Esophagus muscularis mucosa (tissue), 4 donors: ENCODE measurements at regions not wholly inside any gene's neighbourhood (a gene's known extent, or its start where the extent isn't known, plus 50 kb on each side); places are given as distances from the start of the nearest gene placed in this dataset.

Source experiments
- DNase-seq: peaks from one replicate; pipeline ENCODE4 v3.0.0-alpha.2; 2017; ENCODE audit errors: extremely low spot score
- H3K27ac ChIP-seq, 4 donors: fragments of 200-600 bp; sonication (generic); replicated peaks in 1 of 4; 1 replicate in 3 of 4; 2 replicates in 1 of 4; pipeline ENCODE4 v1.5.1; 2016 to 2019; ENCODE audit warnings: mild to moderate bottlenecking in 1 of 4
- H3K27me3 ChIP-seq, 4 donors: fragments of 200-600 bp; sonication (generic); one replicate each; pipeline versions ENCODE4 v1.5.1 to v1.6.0; 2016 to 2019
- H3K36me3 ChIP-seq, 4 donors: fragments of 200-600 bp; sonication (generic); one replicate each; pipeline ENCODE4 v1.5.1; 2016 to 2019
- H3K4me1 ChIP-seq, 4 donors: fragments of 200-600 bp; sonication (generic); one replicate each; pipeline ENCODE4 v1.5.1; 2016 to 2019
- H3K4me3 ChIP-seq, 4 donors: fragments of 200-600 bp; sonication (generic); 1 replicate in 2 of 4; 2 replicates in 2 of 4; pipeline ENCODE4 v1.5.1; 2016 to 2019; ENCODE audit warnings: mild to moderate bottlenecking in 4 of 4, moderate library complexity in 1 of 4
- H3K9me3 ChIP-seq, 4 donors: fragments of 200-600 bp; sonication (generic); 1 replicate in 3 of 4; 2 replicates in 1 of 4; pipeline ENCODE4 v1.5.1; 2016 to 2019
- EP300 ChIP-seq: sonication (generic); formaldehyde crosslinking; IDR thresholded peaks from one replicate; pipeline ENCODE4 v1.6.1; 2017; ENCODE audit warnings: antibody characterized with exemption
- POLR2A ChIP-seq: fragments of 450-650 bp; IDR thresholded peaks from one replicate; pipeline ENCODE4 v1.6.1; 2017; ENCODE audit warnings: antibody characterized with exemption, moderate library complexity, mild to moderate bottlenecking, low read depth
- POLR2AphosphoS5 ChIP-seq, 2 donors: sonication (generic); formaldehyde crosslinking; IDR thresholded peaks; one replicate each; pipeline ENCODE4 v1.6.1; 2017; ENCODE audit warnings: antibody characterized with exemption in 2 of 2
- whole genome bisulfite sequencing: methylation state at CpG from one replicate; pipeline ENCODE4 v1.1.5; 2018; 5-methylcytosine and 5-hydroxymethylcytosine counted together
- intact Hi-C: fragments of 100-400 bp; cut with DNase I; formaldehyde crosslinking; loops from one replicate; pipeline ENCODE4 v1.15.1; 2023
- TF ChIP-seq, protein P1 (sequence below), 3 experiments: fragments of 200-600 bp in 2 of 3; fragments of 450-650 bp in 1 of 3; sonication (generic) in 2 of 3; IDR thresholded peaks; one replicate each; pipeline ENCODE4 v1.5.1; 2017 to 2019; ENCODE audit warnings: antibody characterized with exemption in 3 of 3, mild to moderate bottlenecking in 2 of 3, moderate library complexity in 1 of 3

- H3K36me3 ChIP-seq: no peaks in the 10 kb centered on the region
- WGBS: 44% methylated on average over 5 of the region's 19 CpGs
- H3K4me1 ChIP-seq: peaks cover 10 to 22% (median 14%) of the 10 kb centered on the region in 4 donors
- H3K27me3 ChIP-seq: no peaks in the 10 kb centered on the region
- intact Hi-C loops: no loop called here
- TF ChIP-seq EP300 (no peak), POLR2AphosphoS5 (IDR thresholded peaks at IDR 0.05) (peak; percentile 25 to 39)
- TF ChIP-seq, protein P1, sequence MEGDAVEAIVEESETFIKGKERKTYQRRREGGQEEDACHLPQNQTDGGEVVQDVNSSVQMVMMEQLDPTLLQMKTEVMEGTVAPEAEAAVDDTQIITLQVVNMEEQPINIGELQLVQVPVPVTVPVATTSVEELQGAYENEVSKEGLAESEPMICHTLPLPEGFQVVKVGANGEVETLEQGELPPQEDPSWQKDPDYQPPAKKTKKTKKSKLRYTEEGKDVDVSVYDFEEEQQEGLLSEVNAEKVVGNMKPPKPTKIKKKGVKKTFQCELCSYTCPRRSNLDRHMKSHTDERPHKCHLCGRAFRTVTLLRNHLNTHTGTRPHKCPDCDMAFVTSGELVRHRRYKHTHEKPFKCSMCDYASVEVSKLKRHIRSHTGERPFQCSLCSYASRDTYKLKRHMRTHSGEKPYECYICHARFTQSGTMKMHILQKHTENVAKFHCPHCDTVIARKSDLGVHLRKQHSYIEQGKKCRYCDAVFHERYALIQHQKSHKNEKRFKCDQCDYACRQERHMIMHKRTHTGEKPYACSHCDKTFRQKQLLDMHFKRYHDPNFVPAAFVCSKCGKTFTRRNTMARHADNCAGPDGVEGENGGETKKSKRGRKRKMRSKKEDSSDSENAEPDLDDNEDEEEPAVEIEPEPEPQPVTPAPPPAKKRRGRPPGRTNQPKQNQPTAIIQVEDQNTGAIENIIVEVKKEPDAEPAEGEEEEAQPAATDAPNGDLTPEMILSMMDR (IDR thresholded peaks at IDR 0.05): no peak
- H3K4me3 ChIP-seq: peak overlapping the region in 1 of 4 donors; percentile 4
- peak overlapping the region in 2 of 4 donors; percentile 14 to 17 for H3K27ac ChIP-seq
- peaks cover 0 to 6% (median 2%) of the 10 kb centered on the region in 4 donors for H3K9me3 ChIP-seq
- peak; percentile 96 for DNase-seq
Observed at GRCh38 chr3:194255252-194256039, 95.7 kb downstream of the CPN2 start.

- WGBS: 91% methylated on average over 9 of the region's 12 CpGs
- peaks cover 1 to 13% (median 6%) of the 10 kb centered on the region in 4 donors for H3K4me1 ChIP-seq
- H3K27me3 ChIP-seq: no peaks in the 10 kb centered on the region
- TF ChIP-seq POLR2A (no peak), POLR2AphosphoS5 (IDR thresholded peaks at IDR 0.05) (no peak), EP300 (no peak)
- TF ChIP-seq, protein P1 (IDR thresholded peaks at IDR 0.05): no peak
- intact Hi-C loops: no loop called here
- peak overlapping the region in 1 of 4 donors; percentile 17 for H3K27ac ChIP-seq
- DNase-seq: peak; percentile 90
- H3K36me3 ChIP-seq: no peaks in the 10 kb centered on the region
- H3K9me3 ChIP-seq: peaks cover 0 to 6% (median 2%) of the 10 kb centered on the region in 4 donors
- H3K4me3 ChIP-seq: no peak overlapping the region
Observed at GRCh38 chr3:194256040-194256945, 94.8 kb downstream of the CPN2 start.

DNA sequence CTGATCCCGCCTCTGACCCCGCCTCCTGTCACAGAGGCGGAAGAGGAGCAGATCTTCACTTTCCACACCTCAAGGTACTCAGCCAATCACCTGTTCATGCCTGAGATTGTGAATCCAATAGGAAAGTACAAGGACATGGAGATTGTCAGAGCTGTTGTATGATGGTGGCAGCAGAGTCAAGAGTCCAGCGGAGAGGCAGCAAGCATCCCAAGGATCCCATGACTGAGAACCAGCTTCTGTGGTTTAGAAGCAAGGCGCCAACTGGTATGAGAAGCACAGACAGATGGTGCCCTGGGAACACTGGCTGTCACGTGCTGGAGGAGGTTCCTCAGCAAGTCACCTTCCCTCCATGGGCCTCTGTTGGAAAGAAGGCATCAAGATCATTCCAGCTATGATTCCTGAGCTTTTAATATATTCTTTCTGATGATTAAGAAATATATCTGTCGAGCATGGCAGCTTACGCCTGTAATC is 93.9 kb downstream of the CPN2 start:
- H3K36me3 ChIP-seq: no peaks in the 10 kb centered on the region
- H3K4me1 ChIP-seq: peaks cover 0 to 9% (median 3%) of the 10 kb centered on the region in 4 donors
- intact Hi-C loops: no loop called here
- 94% methylated on average over 8 of the region's 8 CpGs for WGBS
- DNase-seq: no peak
- H3K4me3 ChIP-seq: no peak overlapping the region
- TF ChIP-seq, protein P1 (IDR thresholded peaks at IDR 0.05): no peak
- TF ChIP-seq POLR2A (no peak), POLR2AphosphoS5 (IDR thresholded peaks at IDR 0.05) (no peak), EP300 (no peak)
- peaks cover 0 to 6% (median 2%) of the 10 kb centered on the region in 4 donors for H3K9me3 ChIP-seq
- H3K27ac ChIP-seq: no peak overlapping the region
- no peaks in the 10 kb centered on the region for H3K27me3 ChIP-seq

DNA sequence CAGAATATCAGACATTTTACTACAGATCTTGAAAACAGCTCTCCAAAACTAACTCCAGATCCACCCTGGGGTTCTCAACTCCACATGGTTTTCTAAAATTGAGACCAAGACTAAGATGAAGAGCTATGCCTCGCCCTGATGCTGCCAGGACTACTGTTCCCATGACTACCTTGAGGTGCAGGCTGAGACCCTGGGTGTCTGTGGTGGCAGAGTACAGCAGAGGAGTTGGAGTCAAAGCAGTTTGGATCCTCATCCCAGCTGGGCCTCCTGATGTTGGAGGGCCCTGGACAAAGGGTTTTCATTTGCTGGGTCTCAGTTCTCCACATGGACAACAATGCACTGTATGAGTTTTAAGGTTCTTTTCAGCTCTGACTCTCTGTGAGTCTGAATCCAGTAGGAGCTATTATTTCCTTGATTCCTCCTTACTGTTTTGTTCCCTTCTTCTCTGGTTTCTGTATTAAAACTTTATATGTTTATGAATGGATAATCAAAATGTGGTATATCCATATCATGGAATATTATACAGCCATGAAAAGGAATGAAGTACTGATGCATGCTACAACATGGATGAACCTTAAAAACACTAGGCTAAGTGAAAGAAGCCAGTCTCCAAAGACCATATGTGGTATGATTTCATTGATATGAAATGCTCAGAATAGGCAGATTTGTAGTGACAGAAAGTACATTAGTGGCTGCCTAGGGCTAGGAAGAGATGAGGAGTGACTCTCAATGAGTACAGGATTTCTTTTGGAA is 93.0 kb downstream of the CPN2 start:
- no peaks in the 10 kb centered on the region for H3K27me3 ChIP-seq
- H3K4me1 ChIP-seq: peaks cover 0 to 9% (median 3%) of the 10 kb centered on the region in 4 donors
- no peak overlapping the region for H3K27ac ChIP-seq
- no peak overlapping the region for H3K4me3 ChIP-seq
- peaks cover 0 to 6% (median 2%) of the 10 kb centered on the region in 4 donors for H3K9me3 ChIP-seq
- no peaks in the 10 kb centered on the region for H3K36me3 ChIP-seq
- 67% methylated on average over 1 of the region's 1 CpG for WGBS
- intact Hi-C loops: no loop called here
- DNase-seq: no peak
- no peak for TF ChIP-seq EP300
- no peak for TF ChIP-seq POLR2AphosphoS5 (IDR thresholded peaks at IDR 0.05)
- TF ChIP-seq, protein P1 (IDR thresholded peaks at IDR 0.05): no peak
- TF ChIP-seq POLR2A: no peak
